Osteoblast (primary cell): ENCODE measurements at regions not wholly inside any gene's neighbourhood (a gene's known extent, or its start where the extent isn't known, plus 50 kb on each side); places are given as distances from the start of the nearest gene placed in this dataset.

Experiments used
- DNase-seq: peaks from one replicate; pipeline ENCODE4 v3.0.0; 2011; ENCODE audit warnings: low spot score, mixed read lengths; ENCODE audit not compliant: insufficient read length; ENCODE audit errors: missing footprints
- H2AFZ ChIP-seq: 2 replicates; pipeline ENCODE4 v1.6.0; 2011; ENCODE audit warnings: mild to moderate bottlenecking, low read length
- H3K27ac ChIP-seq: 2 replicates; pipeline ENCODE4 v1.5.1; 2011; ENCODE audit warnings: mild to moderate bottlenecking, low read depth, low read length, moderate library complexity
- H3K27me3 ChIP-seq: 2 replicates; pipeline ENCODE4 v1.6.0; 2012; ENCODE audit warnings: mild to moderate bottlenecking, control low read depth, inconsistent platforms, low read length, moderate library complexity; ENCODE audit not compliant: insufficient read depth
- H3K36me3 ChIP-seq: 2 replicates; pipeline ENCODE4 v1.5.1; 2011; ENCODE audit warnings: mild to moderate bottlenecking, low read length, control low read depth, moderate library complexity; ENCODE audit not compliant: insufficient read depth
- H3K4me1 ChIP-seq: 2 replicates; pipeline ENCODE4 v1.5.1; 2011; ENCODE audit warnings: mild to moderate bottlenecking, low read length, control low read depth, moderate library complexity; ENCODE audit not compliant: insufficient read depth
- H3K4me2 ChIP-seq: 2 replicates; pipeline ENCODE4 v1.6.0; 2011; ENCODE audit warnings: mild to moderate bottlenecking, low read length; ENCODE audit not compliant: insufficient read depth
- H3K4me3 ChIP-seq: fragments of 200-600 bp; sonication (generic); 3 replicates; pipeline ENCODE4 v1.5.1; 2012; ENCODE audit warnings: mild to moderate bottlenecking, low read length, inconsistent platforms; ENCODE audit not compliant: insufficient read depth
- H3K79me2 ChIP-seq: 2 replicates; pipeline ENCODE4 v1.6.0; 2012; ENCODE audit warnings: mild to moderate bottlenecking, low read length, control low read depth, inconsistent platforms; ENCODE audit not compliant: insufficient read depth
- H3K9me3 ChIP-seq: 2 replicates; pipeline ENCODE4 v1.5.1; 2011; ENCODE audit warnings: low read depth, low read length, control low read depth
- H4K20me1 ChIP-seq: 2 replicates; pipeline ENCODE4 v1.6.0; 2012; ENCODE audit warnings: mild to moderate bottlenecking, low read length, control low read depth; ENCODE audit not compliant: insufficient read depth
- TF ChIP-seq, protein P1 (sequence below): IDR thresholded peaks from 2 replicates; pipeline ENCODE4 v1.5.1; 2011; ENCODE audit warnings: mild to moderate bottlenecking, low read depth, low read length, moderate library complexity; ENCODE audit errors: extremely low read depth

DNA sequence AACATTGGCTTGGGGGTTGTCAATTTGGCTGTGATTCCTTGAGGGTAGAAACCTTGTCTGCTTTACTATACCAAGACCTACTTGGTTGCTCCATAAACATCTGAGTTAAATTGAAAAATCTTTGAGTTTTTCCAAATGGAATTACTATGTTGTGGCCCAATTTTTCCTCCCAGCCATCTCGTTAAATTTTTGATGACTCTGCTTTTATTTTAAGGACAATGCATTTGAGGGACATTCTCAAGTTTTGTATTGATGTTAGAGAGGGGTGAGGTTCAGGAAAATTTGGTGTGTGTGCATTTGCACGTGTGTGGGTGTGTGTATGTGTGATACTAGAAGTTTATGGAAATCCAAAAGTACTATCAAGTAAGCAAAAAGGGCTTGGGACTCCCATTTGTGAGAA lies 491.4 kb upstream of the KLF4 start:
- Histone ChIP-seq H3K27me3 (no peaks in the 10 kb centered on the region), H3K4me3 (no peak overlapping the region), H3K4me1 (no peaks in the 10 kb centered on the region), H3K79me2 (no peaks in the 10 kb centered on the region), H2AFZ (no peak overlapping the region), H4K20me1 (no peaks in the 10 kb centered on the region), H3K36me3 (no peaks in the 10 kb centered on the region), H3K27ac (no peak overlapping the region), H3K4me2 (no peak overlapping the region), H3K9me3 (no peaks in the 10 kb centered on the region)
- no peak for DNase-seq
- TF ChIP-seq, protein P1, sequence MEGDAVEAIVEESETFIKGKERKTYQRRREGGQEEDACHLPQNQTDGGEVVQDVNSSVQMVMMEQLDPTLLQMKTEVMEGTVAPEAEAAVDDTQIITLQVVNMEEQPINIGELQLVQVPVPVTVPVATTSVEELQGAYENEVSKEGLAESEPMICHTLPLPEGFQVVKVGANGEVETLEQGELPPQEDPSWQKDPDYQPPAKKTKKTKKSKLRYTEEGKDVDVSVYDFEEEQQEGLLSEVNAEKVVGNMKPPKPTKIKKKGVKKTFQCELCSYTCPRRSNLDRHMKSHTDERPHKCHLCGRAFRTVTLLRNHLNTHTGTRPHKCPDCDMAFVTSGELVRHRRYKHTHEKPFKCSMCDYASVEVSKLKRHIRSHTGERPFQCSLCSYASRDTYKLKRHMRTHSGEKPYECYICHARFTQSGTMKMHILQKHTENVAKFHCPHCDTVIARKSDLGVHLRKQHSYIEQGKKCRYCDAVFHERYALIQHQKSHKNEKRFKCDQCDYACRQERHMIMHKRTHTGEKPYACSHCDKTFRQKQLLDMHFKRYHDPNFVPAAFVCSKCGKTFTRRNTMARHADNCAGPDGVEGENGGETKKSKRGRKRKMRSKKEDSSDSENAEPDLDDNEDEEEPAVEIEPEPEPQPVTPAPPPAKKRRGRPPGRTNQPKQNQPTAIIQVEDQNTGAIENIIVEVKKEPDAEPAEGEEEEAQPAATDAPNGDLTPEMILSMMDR = no peak

DNA sequence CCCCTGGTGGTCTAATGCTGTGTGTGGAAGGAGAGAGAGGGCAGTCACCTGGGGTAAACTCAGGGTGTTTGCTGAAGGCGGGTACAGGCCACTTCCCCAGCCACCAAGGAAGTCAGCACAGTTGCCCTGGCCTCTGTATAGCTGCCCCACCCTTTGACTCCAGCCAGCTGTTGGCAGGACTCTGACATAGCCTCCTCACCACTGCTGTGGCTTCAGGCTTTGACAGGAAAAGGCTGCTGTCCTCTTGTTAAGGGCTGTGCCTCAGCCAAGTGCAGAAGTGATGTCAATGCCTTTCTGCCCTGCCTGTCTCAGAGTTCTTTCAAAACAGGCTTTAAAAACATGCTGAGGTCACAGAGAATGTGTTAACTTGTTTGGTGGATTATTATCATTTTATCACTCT lies 487.2 kb upstream of the KLF4 start:
- Histone ChIP-seq H2AFZ (no peak overlapping the region), H3K4me2 (no peak overlapping the region), H3K4me1 (no peaks in the 10 kb centered on the region), H3K36me3 (no peaks in the 10 kb centered on the region), H3K27ac (no peak overlapping the region), H3K9me3 (no peaks in the 10 kb centered on the region), H3K4me3 (no peak overlapping the region), H3K27me3 (no peaks in the 10 kb centered on the region), H4K20me1 (no peaks in the 10 kb centered on the region), H3K79me2 (no peaks in the 10 kb centered on the region)
- TF ChIP-seq, protein P1 = no peak
- DNase-seq = no peak

DNA sequence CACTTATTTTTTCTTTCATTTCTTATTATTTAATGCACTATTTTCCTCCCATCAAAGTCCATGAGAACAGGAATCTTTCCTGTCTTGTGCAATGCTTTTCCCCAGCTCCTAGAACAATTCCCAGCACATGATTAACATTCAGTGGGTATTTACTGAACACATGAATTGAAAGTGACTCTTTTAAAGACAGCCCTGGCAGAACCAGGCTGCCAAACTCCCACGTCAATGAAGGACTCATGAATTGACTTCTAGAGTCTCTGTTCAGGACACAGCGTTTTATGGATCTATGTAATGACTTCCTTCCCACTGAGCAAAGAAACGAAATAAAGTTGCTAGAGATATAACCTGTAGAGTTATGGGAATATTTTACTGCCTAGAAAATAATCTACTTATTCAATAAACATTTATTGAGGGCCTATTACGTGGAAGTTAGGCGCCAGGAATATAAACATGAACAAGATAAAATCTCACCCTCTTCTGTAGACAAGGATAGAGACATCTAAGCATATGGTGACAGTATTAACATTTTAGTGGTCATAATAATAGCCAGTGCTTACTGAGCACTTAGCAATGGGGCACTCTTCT lies 485.9 kb upstream of the KLF4 start:
- Histone ChIP-seq H3K4me3 (no peak overlapping the region), H2AFZ (no peak overlapping the region), H3K27ac (no peak overlapping the region), H4K20me1 (no peaks in the 10 kb centered on the region), H3K4me1 (no peaks in the 10 kb centered on the region), H3K27me3 (no peaks in the 10 kb centered on the region), H3K4me2 (no peak overlapping the region), H3K79me2 (no peaks in the 10 kb centered on the region), H3K36me3 (no peaks in the 10 kb centered on the region), H3K9me3 (no peaks in the 10 kb centered on the region)
- TF ChIP-seq, protein P1 = no peak
- DNase-seq = no peak

DNA sequence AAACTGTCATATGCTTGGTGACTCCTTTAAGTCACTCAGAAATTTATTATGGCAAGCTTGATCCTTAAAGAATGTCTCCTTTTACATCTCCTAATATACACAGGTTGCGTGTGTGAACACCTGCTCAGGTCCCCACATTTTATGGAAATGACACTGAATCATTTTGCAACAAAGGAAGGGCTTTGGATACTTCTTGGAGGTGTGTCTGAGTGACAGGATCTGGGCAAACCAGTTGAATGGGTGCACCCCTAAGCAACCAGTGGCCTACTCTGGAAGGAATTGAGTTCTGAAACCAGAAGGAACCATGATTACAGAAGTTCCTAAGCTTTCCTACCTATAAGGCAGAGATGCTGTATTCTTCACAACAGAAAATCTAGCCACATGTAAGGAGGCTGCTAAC lies 483.9 kb upstream of the KLF4 start:
- no peak for DNase-seq
- TF ChIP-seq, protein P1 = no peak
- no peaks in the 10 kb centered on the region for H3K79me2 ChIP-seq
- no peak overlapping the region for H3K4me2 ChIP-seq
- no peak overlapping the region for H3K27ac ChIP-seq
- no peaks in the 10 kb centered on the region for H4K20me1 ChIP-seq
- no peaks in the 10 kb centered on the region for H3K27me3 ChIP-seq
- H3K4me1 ChIP-seq = no peaks in the 10 kb centered on the region
- H2AFZ ChIP-seq = no peak overlapping the region
- H3K36me3 ChIP-seq = no peaks in the 10 kb centered on the region
- no peaks in the 10 kb centered on the region for H3K9me3 ChIP-seq
- H3K4me3 ChIP-seq = no peak overlapping the region
